ENCODE measurements at regions not wholly inside any gene's neighbourhood (a gene's known extent, or its start where the extent isn't known, plus 50 kb on each side); places are given as distances from the start of the nearest gene placed in this dataset.
A peak's percentile ranks its signal among the peaks of the same experiment; 100 is the strongest.

- DNase-seq (ENCODE audit: low spot score) = no peak
Measured at GRCh38 chr1:209064850-209065706, 518.4 kb upstream of the CAMK1G start.

- DNase-seq (ENCODE audit: low spot score) = no peak
Measured at GRCh38 chr1:209072481-209072880, 511.0 kb upstream of the CAMK1G start.

DNA sequence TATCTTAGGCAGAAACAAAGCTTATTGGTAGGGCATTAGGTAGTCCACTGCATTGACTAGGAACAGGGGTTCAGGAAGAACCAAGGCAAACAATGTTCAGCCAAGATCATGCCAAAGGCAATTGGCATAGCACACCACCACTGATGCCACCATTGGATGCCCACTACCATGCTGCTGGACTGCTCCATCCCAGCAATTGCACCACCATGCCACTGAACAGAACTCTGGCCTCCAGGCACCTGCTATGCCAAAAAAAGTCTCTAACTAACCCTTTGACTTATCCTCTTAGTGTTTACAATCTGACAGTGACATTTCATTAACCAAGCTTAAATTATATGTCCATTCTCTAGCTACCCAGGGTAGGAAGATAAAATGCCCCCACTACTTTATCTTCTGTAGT is 509.6 kb upstream of the CAMK1G start:
- DNase-seq (ENCODE audit: low spot score) = no peak

DNA sequence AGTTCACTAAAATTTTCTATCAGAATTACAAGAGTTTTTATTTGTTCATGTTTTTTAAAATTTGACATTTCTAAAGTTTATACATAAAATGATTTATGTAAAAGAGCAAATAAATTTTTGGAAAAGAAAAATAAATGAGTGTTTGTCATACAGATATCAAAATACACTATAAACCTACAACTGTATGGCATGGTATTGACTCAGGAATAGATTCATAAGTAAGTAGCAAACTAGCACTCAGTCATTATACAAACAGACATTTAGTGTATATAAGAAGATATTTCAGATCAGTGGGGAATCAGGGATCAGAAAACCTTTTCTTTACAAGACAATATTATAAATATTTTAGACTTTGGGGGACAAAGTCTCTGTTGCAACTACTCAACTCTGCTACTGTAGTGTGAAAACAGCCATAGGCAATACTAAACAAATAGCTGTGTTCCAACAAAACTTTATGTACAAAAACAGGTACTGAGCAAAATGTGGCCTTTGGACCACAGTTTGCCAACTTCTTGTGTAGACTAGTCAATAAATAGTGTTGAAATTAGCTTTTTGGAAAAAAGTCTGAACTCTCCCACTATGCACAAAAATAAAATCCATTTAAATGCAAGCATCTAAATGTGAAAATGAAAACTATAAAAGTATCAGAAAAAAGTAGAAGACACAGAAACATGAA is 508.8 kb upstream of the CAMK1G start:
- DNase-seq (ENCODE audit: low spot score) = no peak

DNA sequence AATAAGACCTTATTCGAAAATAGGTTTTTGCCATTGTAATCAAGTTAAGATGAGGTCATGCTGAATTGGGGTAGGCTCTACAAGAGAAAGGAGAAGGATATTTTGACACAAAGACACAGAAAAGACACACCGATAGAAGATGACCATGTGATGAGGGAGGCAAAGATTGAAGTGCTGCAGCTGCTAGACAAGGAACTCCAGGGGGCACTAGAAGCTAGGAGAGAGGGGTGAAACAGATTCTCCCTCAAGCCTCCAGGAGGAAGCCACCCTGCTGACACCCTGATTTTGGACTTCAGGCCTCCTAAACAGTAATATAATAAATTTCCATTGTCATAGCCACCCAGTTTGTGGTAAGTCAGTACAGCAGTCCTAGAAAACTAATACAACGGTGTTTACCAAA is 506.8 kb upstream of the CAMK1G start:
- DNase-seq (ENCODE audit: low spot score) = no peak

- no peak for DNase-seq (ENCODE audit: low spot score)
Measured at GRCh38 chr1:209080170-209080781, 503.2 kb upstream of the CAMK1G start.

GRCh38 chr1:209086486-209087192 is 496.9 kb upstream of the CAMK1G start:
- no peak for DNase-seq (ENCODE audit: low spot score)

DNA sequence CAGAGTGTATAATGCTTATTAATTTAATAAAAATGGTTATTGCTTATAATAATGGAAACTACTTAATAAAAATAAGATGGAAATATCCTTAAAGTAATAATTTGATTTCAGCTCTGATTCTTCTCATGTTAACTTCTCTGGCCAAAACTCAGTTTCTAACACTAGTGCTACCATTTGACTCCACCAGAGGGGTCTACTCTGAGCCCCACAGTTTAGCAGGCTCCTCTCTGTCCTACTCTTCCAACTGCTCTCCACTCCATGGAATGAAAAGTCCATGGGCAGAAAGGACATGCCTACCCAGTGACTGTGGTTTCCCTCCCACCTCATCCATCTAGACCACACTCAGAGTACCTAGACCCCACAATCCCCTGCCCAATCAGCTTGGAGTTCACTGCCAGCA is 489.1 kb upstream of the CAMK1G start:
- no peak for DNase-seq (ENCODE audit: low spot score)

DNA sequence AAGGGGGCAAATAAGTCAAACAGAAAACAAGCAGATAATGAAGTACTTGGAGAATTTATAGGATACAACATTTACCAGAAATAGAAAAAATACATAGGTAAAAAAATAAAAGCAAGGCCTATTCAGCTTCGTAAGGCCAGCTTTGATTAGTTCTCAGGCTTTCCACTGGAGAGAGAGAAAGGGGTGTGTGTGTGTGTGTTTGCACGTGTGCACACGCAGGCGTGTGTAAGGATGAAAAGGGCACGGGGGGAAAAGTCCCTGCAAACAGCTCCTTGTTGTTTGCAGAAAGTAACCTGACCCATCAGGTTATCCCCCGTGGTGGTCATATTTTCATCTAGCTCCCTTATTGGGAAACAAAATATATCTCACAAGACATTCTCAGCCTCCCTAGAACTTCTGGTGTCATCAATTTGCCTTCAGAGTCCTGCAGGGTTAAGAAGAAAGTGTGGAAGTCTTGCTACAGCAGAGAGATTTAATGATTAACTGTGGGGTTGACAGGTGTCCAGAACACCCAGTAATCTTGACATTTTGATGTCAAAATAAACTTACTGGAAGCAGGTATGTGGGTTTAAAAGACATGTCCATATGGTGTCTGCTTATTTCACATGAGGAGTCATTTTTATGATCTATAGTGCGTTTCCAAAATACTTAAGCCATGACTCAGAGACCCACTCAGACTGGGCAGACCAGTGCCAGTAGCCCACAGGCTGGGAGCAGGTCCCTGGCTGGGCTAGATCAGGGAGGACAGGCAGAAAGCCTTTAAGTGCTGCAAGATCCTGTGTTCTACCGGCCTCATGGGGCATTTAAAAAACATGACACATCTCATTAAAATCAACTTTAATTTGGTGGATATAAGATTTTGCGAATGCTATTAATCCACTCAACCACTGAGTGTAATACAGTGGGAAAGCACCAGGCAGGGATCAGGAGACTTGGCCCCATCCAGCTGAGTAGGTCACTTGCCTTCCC is 487.6 kb upstream of the CAMK1G start:
- DNase-seq (ENCODE audit: low spot score) = no peak

DNA sequence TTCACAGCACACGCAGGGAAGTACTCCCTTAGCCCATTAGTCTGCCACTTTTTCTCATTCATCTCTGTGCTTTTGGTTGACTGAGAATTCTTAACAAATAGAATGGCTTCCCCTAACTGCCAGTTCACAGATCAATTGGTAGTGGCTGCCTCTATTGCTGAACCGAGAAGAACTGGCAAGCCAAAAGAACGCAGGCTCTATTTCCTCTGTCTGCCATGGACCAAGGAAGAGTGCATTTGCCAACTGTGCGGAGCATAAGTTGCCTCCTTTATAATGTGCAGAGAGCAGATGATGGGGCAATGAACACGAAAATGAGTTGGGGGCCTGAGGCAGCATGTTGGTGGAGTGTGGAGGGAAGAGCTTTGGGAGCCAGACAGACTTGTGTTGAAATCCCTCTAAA is 483.1 kb upstream of the CAMK1G start:
- no peak for DNase-seq (ENCODE audit: low spot score)

GRCh38 chr1:209101106-209101505 is 482.4 kb upstream of the CAMK1G start:
- DNase-seq (ENCODE audit: low spot score) = no peak

- DNase-seq (ENCODE audit: low spot score) = no peak
Measured at GRCh38 chr1:209102120-209102519, 481.4 kb upstream of the CAMK1G start.

DNA sequence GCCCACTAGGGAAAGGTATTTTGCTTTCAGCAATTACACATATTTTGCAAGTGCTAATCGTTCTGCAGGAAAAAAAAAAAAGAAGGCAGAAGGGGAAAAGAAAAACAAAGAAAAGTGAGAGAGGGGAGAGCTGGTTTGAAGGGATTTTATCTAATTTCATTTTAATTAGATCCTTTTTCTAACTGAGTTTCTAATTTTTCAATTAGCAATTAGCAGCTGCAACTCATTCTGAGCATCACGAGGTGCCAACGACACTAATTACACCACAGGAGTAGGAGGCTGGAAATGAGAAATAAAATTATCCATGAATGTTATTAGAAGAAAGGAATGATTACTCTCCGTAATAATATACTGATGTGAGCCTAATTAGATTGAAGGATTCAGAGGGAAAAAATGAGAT is 481.0 kb upstream of the CAMK1G start:
- no peak for DNase-seq (ENCODE audit: low spot score)

DNA sequence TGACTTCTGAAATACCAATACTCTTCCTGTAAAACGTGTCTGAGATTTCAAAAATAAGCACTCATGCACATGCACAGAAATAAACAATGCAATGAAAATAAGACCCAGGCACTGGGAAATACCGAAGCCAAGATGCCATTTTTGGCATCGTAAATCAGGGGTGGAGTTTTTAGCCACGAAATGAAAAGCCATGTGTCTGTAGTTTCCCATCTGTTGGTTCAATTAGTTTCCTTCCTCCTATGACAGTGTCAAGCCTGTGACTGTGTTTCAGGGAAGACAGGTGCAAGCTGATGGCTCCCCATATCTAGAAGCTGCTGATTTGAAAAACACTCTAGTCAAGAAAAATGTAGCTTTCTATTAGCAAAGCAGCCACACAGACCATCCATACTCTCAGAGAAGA is 480.4 kb upstream of the CAMK1G start:
- peak; percentile 6 for DNase-seq (ENCODE audit: low spot score)

DNA sequence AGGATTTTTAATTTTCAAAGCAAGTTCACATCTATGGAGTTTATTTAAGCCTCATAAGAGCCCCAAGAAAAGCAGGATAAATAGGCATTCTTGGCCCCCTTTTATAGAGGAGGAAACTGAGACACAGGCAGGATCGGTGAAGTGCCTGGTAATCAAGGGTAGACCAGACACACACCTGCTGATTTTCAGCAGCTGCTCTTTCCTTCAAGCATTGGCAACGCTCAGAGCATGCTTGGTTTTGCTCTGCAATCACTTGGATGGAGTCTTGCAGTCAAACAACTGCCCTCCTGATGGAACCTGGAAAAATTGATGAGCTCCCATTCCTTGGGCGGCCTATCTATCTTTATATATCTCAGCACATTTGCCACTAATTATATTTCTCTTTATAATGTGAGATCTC is 478.9 kb upstream of the CAMK1G start:
- no peak for DNase-seq (ENCODE audit: low spot score)

- no peak for DNase-seq (ENCODE audit: low spot score)
Measured at GRCh38 chr1:209105701-209106100, 477.8 kb upstream of the CAMK1G start.

DNA sequence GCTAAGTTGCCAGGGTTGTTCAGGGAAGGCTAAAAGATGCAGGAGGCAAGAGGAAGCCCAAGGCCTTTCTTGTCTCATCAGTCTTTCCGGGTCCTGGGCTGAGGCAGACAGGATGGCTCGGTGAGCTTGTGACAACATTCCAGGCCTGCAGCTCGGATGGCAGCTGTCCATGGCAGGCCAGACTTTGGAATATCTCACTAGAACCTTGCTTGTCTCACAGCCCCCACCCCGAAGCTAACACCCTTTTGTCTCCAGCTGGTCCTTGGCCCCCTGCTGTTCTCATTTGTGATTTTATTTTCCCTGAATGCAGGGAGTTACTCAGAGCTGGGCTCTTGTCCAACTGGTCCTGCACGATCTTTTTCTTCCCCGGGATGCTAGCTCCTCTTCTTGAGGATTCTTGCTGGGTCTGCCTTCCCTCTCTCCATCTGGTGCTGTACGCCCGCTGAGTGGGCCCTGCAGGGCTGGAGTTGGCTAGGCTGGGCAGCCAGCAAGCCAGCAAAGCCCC is 477.2 kb upstream of the CAMK1G start:
- DNase-seq (ENCODE audit: low spot score) = peak; percentile 31

DNA sequence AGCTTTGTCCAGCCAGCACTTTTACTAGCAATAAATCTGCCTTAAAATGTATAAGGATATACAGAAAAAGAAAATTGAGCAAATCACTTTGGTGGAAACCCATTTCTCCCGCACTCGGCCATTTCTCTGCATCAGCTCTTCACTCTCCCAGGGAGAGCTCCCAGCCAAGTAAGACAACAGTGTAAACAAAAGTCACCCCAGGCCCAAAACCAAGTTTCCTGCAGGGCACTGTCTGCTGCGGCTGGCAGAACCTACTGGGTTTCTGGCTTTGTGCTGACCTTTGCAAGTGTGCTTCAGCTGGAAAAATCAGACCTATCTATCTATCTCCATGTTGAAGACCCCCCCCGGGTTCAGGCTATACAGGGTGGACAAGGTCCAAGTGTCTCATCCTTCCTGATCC is 476.7 kb upstream of the CAMK1G start:
- no peak for DNase-seq (ENCODE audit: low spot score)

GRCh38 chr1:209107535-209107934 is 476.0 kb upstream of the CAMK1G start:
- DNase-seq (ENCODE audit: low spot score) = no peak

DNA sequence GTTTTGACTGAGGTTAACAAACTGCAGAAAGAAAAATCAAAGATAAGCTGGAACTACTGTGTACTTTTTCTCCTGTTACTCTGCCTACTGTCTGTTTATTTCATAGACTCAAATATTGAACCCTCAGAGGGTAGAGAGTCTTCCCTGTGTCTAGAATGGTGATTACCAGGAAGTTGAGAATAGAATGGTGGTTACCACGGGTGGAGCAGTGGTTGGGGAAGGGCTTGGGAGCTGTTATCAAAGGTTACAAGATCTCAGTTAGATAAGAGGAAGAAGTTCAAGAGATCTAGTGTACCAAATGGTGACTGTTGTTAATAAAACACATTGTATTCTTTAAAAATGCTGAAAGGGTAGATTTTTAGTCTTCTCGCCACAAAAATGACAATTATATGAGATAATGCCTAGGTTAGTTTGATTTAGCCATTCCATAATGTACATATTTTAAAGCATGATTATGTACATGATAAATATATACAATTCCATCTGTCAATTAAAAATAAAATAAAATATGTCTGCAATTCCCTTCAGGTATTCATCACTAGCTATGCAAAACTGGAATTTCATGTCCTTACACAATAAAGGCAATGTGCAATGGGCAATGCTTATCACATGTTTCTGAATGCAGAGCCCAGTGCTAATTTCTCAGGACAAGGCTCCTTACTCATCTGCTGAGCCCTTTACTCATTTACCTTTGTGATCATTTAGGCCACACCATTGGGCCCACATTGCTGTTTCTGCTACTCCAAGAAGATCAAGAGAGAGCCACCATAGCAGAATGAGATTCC is 474.3 kb upstream of the CAMK1G start:
- no peak for DNase-seq (ENCODE audit: low spot score)

All from Ammon's horn (tissue), 1 donor.